Uterus (tissue), 2 donors: ENCODE measurements at regions not wholly inside any gene's neighbourhood (a gene's known extent, or its start where the extent isn't known, plus 50 kb on each side); places are given as distances from the start of the nearest gene placed in this dataset.

ENCODE experiments used
- POLR2A ChIP-seq, 2 donors: fragments of 450-650 bp; IDR thresholded peaks; one replicate each; pipeline ENCODE4 v1.6.1; 2016; ENCODE audit warnings: antibody characterized with exemption in 2 of 2, mild to moderate bottlenecking in 1 of 2, moderate library complexity in 1 of 2
- TF ChIP-seq, protein P1 (sequence below), 4 experiments: fragments of 200-600 bp in 2 of 4; fragments of 450-650 bp in 2 of 4; sonication (generic) in 2 of 4; IDR thresholded peaks; one replicate each; pipeline ENCODE4 v1.5.1; 2016 to 2019; ENCODE audit warnings: antibody characterized with exemption in 4 of 4, mild to moderate bottlenecking in 2 of 4, moderate library complexity in 1 of 4

DNA sequence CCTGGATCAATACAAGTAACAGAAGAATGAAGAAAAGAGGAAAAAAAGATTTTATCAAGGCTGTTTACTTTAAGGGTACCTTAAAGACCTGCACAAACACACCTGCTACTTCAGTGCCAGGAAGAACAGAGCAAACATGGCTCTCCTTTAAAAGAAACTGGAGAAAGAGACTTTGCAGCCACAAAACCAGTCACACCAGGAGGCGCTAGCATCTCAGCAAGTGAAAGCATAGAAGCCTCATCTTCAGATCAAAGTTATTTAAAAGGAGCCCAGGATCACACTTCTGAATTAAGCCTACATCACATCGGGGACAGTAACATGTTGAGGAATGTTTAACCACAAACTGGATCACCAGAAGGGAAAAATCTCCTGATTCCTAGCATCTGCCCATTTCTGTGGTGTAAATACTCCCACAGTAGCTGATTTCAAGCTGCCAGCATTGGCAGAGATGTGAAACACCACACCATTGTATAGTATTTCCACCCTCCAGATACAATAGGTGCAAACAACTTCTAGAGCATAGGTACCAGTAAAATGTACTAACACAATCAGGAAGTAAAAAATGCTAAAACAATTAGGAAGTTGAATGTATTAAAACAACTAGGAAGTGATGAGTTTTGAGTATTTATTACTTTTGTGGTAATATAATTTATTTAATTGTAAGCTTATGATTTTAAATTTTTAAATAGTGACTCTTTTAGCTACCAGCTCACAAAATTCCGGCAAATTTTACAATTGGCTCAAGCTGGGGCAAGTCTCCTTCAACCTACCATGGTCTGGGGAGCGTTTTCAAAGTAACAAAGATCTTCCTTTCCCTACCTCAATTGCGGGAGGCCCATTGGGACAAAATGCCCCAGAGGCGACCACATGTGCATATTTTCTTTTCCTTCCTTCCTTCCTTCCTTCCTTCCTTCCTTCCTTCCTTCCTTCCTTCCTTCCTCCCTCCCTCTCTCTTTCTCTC, 105.3 kb upstream of the CLDN14 start:
- TF ChIP-seq, protein P1, sequence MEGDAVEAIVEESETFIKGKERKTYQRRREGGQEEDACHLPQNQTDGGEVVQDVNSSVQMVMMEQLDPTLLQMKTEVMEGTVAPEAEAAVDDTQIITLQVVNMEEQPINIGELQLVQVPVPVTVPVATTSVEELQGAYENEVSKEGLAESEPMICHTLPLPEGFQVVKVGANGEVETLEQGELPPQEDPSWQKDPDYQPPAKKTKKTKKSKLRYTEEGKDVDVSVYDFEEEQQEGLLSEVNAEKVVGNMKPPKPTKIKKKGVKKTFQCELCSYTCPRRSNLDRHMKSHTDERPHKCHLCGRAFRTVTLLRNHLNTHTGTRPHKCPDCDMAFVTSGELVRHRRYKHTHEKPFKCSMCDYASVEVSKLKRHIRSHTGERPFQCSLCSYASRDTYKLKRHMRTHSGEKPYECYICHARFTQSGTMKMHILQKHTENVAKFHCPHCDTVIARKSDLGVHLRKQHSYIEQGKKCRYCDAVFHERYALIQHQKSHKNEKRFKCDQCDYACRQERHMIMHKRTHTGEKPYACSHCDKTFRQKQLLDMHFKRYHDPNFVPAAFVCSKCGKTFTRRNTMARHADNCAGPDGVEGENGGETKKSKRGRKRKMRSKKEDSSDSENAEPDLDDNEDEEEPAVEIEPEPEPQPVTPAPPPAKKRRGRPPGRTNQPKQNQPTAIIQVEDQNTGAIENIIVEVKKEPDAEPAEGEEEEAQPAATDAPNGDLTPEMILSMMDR (IDR thresholded peaks at IDR 0.05): no peak
- no peak for TF ChIP-seq POLR2A (IDR thresholded peaks at IDR 0.05)
